CD4-positive, CD25-positive, alpha-beta regulatory T cell (primary cell): ENCODE measurements at regions not wholly inside any gene's neighbourhood (a gene's known extent, or its start where the extent isn't known, plus 50 kb on each side); places are given as distances from the start of the nearest gene placed in this dataset.

ENCODE experiments used
- ATAC-seq, 2 donors: fragments of 150-1000 bp; cut with Tn5 transposase; one replicate each; pipeline ENCODE4 v1.10.0; 2021; ENCODE audit warnings: low read depth in 2 of 2, moderate number of reproducible peaks in 2 of 2, moderate library complexity in 1 of 2
- DNase-seq, 3 donors: peaks; one replicate each; pipeline versions ENCODE4 v3.0.0 to v3.0.0-alpha.2; 2012 to 2022; ENCODE audit warnings: mixed read lengths in 1 of 3
- H3K27ac ChIP-seq: one replicate; pipeline ENCODE4 v1.7.0; 2013; ENCODE audit warnings: mild to moderate bottlenecking, low read length; ENCODE audit not compliant: insufficient read depth, poor library complexity, severe bottlenecking
- H3K27me3 ChIP-seq: one replicate; pipeline ENCODE4 v1.7.0; 2013; ENCODE audit warnings: low read length; ENCODE audit not compliant: control insufficient read depth, insufficient read depth
- H3K36me3 ChIP-seq: one replicate; pipeline ENCODE4 v1.7.0; 2013; ENCODE audit warnings: mild to moderate bottlenecking, low read length, moderate library complexity; ENCODE audit not compliant: control insufficient read depth, insufficient read depth
- H3K4me1 ChIP-seq: 2 replicates; pipeline ENCODE4 v1.7.0; 2013; ENCODE audit warnings: mild to moderate bottlenecking, low read length; ENCODE audit not compliant: insufficient read depth, control insufficient read depth, poor library complexity, severe bottlenecking
- H3K4me3 ChIP-seq: one replicate; pipeline ENCODE4 v1.7.0; 2013; ENCODE audit warnings: low read depth, mild to moderate bottlenecking, low read length, moderate library complexity
- H3K9me3 ChIP-seq, 2 experiments: 1 replicate in 1 of 2; 2 replicates in 1 of 2; pipeline ENCODE4 v1.7.0; 2013; ENCODE audit warnings: low read length in 2 of 2, mild to moderate bottlenecking in 1 of 2, moderate library complexity in 1 of 2; ENCODE audit not compliant: control insufficient read depth in 2 of 2
- H3K27ac Mint-ChIP-seq, 3 donors: one replicate each; pipeline ENCODE4 v1.8.0; 2020 to 2022; ENCODE audit warnings: mild to moderate bottlenecking in 3 of 3, mixed read lengths in 3 of 3, moderate library complexity in 2 of 3
- H3K27me3 Mint-ChIP-seq: one replicate; pipeline ENCODE4 v1.8.0; 2022; ENCODE audit warnings: mild to moderate bottlenecking, mixed read lengths
- H3K36me3 Mint-ChIP-seq: one replicate; pipeline ENCODE4 v1.8.0; 2020; ENCODE audit warnings: mixed read lengths
- H3K4me1 Mint-ChIP-seq, 4 donors: one replicate each; pipeline ENCODE4 v1.8.0; 2020 to 2022; ENCODE audit warnings: mixed read lengths in 4 of 4, mild to moderate bottlenecking in 1 of 4
- H3K4me3 Mint-ChIP-seq, 4 donors: one replicate each; pipeline ENCODE4 v1.8.0; 2020 to 2022; ENCODE audit warnings: mild to moderate bottlenecking in 4 of 4, mixed read lengths in 4 of 4, moderate library complexity in 3 of 4
- H3K9me3 Mint-ChIP-seq, 7 donors: one replicate each; pipeline ENCODE4 v1.8.0; 2020 to 2022; ENCODE audit warnings: mixed read lengths in 7 of 7, mild to moderate bottlenecking in 3 of 7, moderate library complexity in 2 of 7

DNA sequence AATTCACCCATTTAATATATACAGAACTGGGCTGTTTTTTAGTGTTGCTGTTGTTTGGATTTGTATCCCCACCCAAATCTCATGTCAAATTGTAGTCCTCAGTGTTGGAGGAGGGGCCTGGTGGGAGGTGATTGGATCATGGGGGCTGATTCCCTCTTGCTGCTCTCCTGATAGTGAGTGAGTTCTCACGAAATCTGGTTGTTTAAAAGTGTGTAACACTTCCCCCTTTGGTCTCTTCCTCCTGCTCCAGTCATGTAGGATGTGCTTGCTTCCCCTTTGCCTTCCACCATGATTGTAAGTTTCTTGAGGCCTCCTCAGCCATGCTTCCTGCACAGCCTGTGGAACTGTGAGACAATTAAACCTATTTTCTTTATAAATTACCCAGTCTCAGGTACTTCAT lies 141.6 kb upstream of the AADAT start:
- peaks cover 0 to 3% (median 0%) of the 10 kb centered on the region in 7 donors for H3K9me3 Mint-ChIP-seq
- no peaks in the 10 kb centered on the region for H3K36me3 Mint-ChIP-seq
- no peak overlapping the region for H3K27ac Mint-ChIP-seq
- Histone ChIP-seq H3K27ac (no peak overlapping the region), H3K27me3 (no peaks in the 10 kb centered on the region), H3K4me1 (no peaks in the 10 kb centered on the region), H3K9me3 (no peaks in the 10 kb centered on the region), H3K36me3 (no peaks in the 10 kb centered on the region), H3K4me3 (no peak overlapping the region)
- H3K4me1 Mint-ChIP-seq: no peaks in the 10 kb centered on the region
- H3K27me3 Mint-ChIP-seq: no peaks in the 10 kb centered on the region
- H3K4me3 Mint-ChIP-seq: no peak overlapping the region
- no peak for ATAC-seq
- DNase-seq: no peak

DNA sequence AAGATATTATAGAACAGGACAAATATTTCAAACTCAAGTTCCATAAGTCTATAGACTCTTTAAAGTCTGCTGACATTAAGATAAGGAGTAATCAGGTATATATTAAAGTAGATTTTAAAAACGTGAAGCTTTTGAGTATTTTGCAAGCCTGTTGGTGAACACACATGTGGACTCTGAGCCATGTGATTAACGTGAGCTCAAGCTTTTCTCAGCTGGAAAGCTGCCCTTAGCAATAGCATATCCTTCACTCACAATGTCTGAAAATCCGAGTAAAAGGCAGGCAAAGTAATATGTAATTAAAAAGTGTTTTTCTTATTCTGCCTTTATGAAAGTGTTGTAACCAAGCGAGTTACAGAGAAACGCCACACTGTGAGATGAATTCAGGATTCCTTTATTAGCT lies 140.5 kb upstream of the AADAT start:
- Histone ChIP-seq H3K36me3 (no peaks in the 10 kb centered on the region), H3K9me3 (no peaks in the 10 kb centered on the region), H3K4me1 (no peaks in the 10 kb centered on the region), H3K27ac (no peak overlapping the region), H3K27me3 (no peaks in the 10 kb centered on the region), H3K4me3 (no peak overlapping the region)
- Mint-ChIP-seq H3K9me3 (peaks cover 0 to 3% (median 0%) of the 10 kb centered on the region in 7 donors), H3K36me3 (no peaks in the 10 kb centered on the region), H3K4me3 (no peak overlapping the region), H3K27me3 (no peaks in the 10 kb centered on the region), H3K4me1 (no peaks in the 10 kb centered on the region), H3K27ac (no peak overlapping the region)
- DNase-seq (no peak), ATAC-seq (no peak)

DNA sequence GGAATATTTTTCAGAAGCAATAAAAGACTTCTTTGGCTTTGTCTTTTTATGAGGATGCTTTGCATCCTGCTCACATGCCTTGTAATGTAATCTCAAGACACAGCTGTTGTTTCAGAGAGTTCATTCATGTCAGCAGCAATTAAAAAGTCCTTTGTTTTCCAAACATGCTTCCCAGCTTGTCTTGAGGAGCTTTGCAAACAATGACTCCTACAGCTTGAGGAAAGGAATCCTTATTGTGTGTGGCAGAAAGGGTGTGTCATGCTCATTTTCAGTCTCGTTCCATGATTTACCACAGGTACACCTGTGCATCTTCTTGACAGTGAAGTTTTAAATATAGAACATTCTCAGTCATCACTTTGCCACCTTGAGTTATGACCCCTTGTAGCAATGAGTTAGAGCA lies 139.2 kb upstream of the AADAT start:
- no peaks in the 10 kb centered on the region for H3K27me3 ChIP-seq
- H3K4me3 ChIP-seq: no peak overlapping the region
- H3K4me1 ChIP-seq: no peaks in the 10 kb centered on the region
- H3K36me3 Mint-ChIP-seq: no peaks in the 10 kb centered on the region
- H3K27me3 Mint-ChIP-seq: no peaks in the 10 kb centered on the region
- H3K4me3 Mint-ChIP-seq: no peak overlapping the region
- DNase-seq: no peak
- H3K27ac Mint-ChIP-seq: no peak overlapping the region
- no peak overlapping the region for H3K27ac ChIP-seq
- H3K9me3 Mint-ChIP-seq: peaks cover 0 to 3% (median 0%) of the 10 kb centered on the region in 7 donors
- no peak for ATAC-seq
- H3K36me3 ChIP-seq: no peaks in the 10 kb centered on the region
- H3K9me3 ChIP-seq: no peaks in the 10 kb centered on the region
- H3K4me1 Mint-ChIP-seq: no peaks in the 10 kb centered on the region

DNA sequence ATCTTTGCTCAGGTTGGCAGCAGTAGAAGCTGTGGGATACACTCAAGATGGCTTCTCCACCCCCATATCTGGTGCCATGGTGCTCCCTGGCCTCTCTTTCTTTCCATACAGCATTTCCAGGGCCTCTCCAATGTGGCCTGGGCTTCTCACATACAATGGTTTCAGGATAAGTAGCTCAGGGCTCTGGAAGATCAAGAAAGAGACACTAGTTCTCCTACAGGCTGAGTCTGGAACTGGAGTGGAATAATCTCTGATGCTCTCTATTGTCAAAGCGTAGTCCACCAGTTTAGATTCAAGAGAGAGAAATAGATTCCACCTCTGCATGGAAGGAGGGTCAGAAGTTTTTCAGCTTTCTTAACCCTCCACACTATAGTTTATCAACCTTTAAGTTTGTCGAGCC lies 138.2 kb upstream of the AADAT start:
- Histone ChIP-seq H3K36me3 (no peaks in the 10 kb centered on the region), H3K27ac (no peak overlapping the region), H3K4me1 (no peaks in the 10 kb centered on the region), H3K27me3 (no peaks in the 10 kb centered on the region), H3K9me3 (no peaks in the 10 kb centered on the region), H3K4me3 (no peak overlapping the region)
- Mint-ChIP-seq H3K9me3 (peaks cover 0 to 4% (median 0%) of the 10 kb centered on the region in 7 donors), H3K4me1 (no peaks in the 10 kb centered on the region), H3K4me3 (no peak overlapping the region), H3K27ac (no peak overlapping the region), H3K36me3 (no peaks in the 10 kb centered on the region), H3K27me3 (no peaks in the 10 kb centered on the region)
- ATAC-seq (no peak), DNase-seq (no peak)

DNA sequence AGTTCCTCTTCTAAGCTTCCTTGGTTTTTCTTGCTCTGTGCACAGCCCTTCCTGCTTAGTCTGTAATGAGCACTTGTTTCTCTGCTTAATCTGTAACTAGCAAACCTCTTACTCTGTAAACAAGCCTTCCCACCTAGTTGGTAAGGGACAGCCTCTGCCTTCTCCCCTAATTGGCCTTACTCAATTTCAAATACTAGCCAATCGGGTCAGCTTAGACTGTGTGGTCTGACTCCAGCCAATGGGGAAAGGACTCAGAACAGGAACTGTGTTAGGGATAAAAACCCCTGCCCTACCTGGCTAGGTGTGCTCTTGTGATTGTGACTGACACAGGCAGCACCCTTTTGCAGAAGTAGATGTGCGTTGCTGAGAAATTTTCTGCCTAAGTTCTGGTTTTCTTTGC lies 136.5 kb upstream of the AADAT start:
- no peak overlapping the region for H3K4me3 ChIP-seq
- Mint-ChIP-seq H3K27me3 (no peaks in the 10 kb centered on the region), H3K9me3 (peaks cover 0 to 12% (median 3%) of the 10 kb centered on the region in 7 donors), H3K4me3 (no peak overlapping the region), H3K36me3 (no peaks in the 10 kb centered on the region), H3K4me1 (no peaks in the 10 kb centered on the region), H3K27ac (no peak overlapping the region)
- H3K36me3 ChIP-seq: no peaks in the 10 kb centered on the region
- H3K9me3 ChIP-seq: no peaks in the 10 kb centered on the region
- no peaks in the 10 kb centered on the region for H3K27me3 ChIP-seq
- no peak overlapping the region for H3K27ac ChIP-seq
- ATAC-seq (no peak), DNase-seq (no peak)
- no peaks in the 10 kb centered on the region for H3K4me1 ChIP-seq

DNA sequence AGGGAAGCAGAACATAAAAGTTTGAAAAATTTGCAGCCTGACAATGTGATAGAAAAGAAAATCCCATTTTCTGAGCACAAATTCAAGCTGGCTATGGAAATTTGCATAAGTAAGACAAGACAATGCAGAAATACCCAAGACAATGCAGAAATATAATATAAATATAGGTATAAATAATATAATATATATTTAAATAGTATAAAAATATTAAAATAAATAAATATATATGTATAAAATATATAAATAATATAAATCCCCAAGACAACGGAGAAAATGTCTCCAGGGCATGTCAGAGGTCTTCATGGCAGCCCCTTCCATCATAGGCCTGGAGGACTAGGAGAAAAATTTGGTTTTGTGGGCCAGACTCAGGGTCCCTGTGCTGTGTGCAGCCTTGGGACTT lies 125.0 kb upstream of the AADAT start:
- Mint-ChIP-seq H3K27ac (no peak overlapping the region), H3K4me1 (no peaks in the 10 kb centered on the region), H3K27me3 (no peaks in the 10 kb centered on the region), H3K36me3 (no peaks in the 10 kb centered on the region), H3K4me3 (no peak overlapping the region), H3K9me3 (peaks cover 7 to 45% (median 17%) of the 10 kb centered on the region in 7 donors)
- H3K27me3 ChIP-seq: no peaks in the 10 kb centered on the region
- no peak overlapping the region for H3K4me3 ChIP-seq
- H3K4me1 ChIP-seq: no peaks in the 10 kb centered on the region
- no peaks in the 10 kb centered on the region for H3K36me3 ChIP-seq
- DNase-seq (no peak), ATAC-seq (no peak)
- H3K9me3 ChIP-seq: peaks cover 6 to 15% of the 10 kb centered on the region in 2 experiments
- H3K27ac ChIP-seq: no peak overlapping the region

DNA sequence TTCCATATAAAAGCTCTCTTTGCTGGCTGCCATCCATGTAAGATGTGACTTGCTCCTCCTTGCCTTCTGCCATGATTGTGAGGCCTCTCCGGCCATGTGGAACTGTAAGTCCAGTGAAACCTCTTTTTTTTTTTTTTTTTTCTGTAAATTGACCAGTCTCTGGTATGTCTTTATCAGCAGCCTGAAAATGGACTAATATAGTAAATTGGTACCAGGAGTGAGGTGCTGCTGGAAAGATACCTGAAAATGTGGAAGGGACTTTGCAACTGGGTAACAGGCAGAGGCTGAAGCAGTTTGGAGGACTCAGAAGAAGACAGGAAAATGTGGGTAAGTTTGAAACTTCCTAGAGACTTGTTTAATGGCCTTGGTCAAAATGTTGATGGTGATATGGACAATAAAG lies 124.3 kb upstream of the AADAT start:
- peaks cover 6 to 15% of the 10 kb centered on the region in 2 experiments for H3K9me3 ChIP-seq
- Mint-ChIP-seq H3K27ac (no peak overlapping the region), H3K27me3 (no peaks in the 10 kb centered on the region), H3K36me3 (no peaks in the 10 kb centered on the region), H3K9me3 (peaks cover 7 to 45% (median 17%) of the 10 kb centered on the region in 7 donors), H3K4me1 (no peaks in the 10 kb centered on the region), H3K4me3 (no peak overlapping the region)
- no peaks in the 10 kb centered on the region for H3K27me3 ChIP-seq
- H3K36me3 ChIP-seq: no peaks in the 10 kb centered on the region
- ATAC-seq: no peak
- H3K4me1 ChIP-seq: no peaks in the 10 kb centered on the region
- no peak for DNase-seq
- no peak overlapping the region for H3K27ac ChIP-seq
- no peak overlapping the region for H3K4me3 ChIP-seq

DNA sequence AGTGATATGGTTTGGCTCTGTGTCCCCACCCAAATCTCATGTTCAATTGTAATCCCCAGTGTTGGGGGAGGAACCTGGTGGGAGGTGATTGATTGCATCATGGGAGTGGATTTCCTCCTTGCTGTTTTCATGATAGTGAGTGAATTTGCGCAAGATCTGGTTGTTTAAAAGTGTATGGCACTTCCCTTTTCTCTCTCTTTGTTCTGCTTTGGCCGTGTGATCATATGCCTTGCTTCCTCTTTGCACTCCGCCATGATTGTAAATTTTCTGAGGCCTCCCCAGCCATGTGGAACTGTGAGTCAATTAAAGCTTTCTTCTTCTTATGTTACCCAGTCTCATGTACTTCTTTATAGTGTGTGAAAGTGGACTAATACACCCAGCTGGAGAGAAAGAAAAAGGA lies 113.0 kb upstream of the AADAT start:
- no peaks in the 10 kb centered on the region for H3K9me3 ChIP-seq
- Mint-ChIP-seq H3K4me3 (no peak overlapping the region), H3K9me3 (peaks cover 2 to 26% (median 9%) of the 10 kb centered on the region in 7 donors), H3K36me3 (no peaks in the 10 kb centered on the region), H3K4me1 (no peaks in the 10 kb centered on the region), H3K27me3 (no peaks in the 10 kb centered on the region), H3K27ac (no peak overlapping the region)
- DNase-seq (no peak), ATAC-seq (no peak)
- no peaks in the 10 kb centered on the region for H3K27me3 ChIP-seq
- no peaks in the 10 kb centered on the region for H3K4me1 ChIP-seq
- no peaks in the 10 kb centered on the region for H3K36me3 ChIP-seq
- no peak overlapping the region for H3K4me3 ChIP-seq
- H3K27ac ChIP-seq: no peak overlapping the region
